ENCODE measurements at regions not wholly inside any gene's neighbourhood (a gene's known extent, or its start where the extent isn't known, plus 50 kb on each side); places are given as distances from the start of the nearest gene placed in this dataset.

DNA sequence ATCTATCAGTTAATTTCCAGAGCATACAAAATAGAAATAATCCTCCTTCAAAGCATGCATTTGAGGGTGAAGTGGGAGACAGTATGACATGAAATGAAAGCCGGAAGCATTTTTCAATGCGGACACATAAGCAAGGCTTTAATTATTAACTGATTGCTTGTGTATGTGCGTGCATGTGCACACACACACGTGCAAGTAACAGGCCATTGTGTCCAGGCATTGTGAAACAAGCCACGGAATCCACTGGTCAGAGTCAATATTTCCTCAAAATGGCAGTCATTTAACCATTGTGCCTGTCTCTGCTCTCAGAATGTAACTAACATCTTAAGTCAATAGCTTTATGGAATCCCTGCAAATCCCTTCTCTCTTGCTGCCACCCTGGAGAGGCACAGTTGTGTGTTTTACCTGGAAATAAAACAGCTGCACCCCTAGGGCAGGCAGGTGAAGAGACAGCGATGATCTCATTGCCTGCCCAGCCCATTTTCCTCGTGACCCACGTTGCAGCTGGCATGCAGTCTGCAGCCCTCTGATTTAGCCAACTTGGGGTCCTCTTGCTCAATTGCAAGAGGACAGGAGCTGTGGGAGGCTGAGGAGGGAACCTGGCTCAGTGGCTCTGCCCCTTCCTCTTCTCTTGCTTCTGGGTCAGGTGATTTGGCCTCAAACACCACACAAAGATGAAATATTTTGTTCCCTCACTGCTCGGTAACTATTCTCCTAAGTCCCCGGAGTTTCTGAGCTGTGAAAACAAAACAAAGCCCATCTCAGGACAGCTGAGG is 500.9 kb upstream of the ZMIZ1 start:
- no peak for TF ChIP-seq EZH2 (IDR thresholded peaks at IDR 0.05; ENCODE audit: low read length, missing control alignments)
- TF ChIP-seq, protein P1, sequence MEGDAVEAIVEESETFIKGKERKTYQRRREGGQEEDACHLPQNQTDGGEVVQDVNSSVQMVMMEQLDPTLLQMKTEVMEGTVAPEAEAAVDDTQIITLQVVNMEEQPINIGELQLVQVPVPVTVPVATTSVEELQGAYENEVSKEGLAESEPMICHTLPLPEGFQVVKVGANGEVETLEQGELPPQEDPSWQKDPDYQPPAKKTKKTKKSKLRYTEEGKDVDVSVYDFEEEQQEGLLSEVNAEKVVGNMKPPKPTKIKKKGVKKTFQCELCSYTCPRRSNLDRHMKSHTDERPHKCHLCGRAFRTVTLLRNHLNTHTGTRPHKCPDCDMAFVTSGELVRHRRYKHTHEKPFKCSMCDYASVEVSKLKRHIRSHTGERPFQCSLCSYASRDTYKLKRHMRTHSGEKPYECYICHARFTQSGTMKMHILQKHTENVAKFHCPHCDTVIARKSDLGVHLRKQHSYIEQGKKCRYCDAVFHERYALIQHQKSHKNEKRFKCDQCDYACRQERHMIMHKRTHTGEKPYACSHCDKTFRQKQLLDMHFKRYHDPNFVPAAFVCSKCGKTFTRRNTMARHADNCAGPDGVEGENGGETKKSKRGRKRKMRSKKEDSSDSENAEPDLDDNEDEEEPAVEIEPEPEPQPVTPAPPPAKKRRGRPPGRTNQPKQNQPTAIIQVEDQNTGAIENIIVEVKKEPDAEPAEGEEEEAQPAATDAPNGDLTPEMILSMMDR (conservative IDR thresholded peaks at IDR 0.05 in 1 of 2, IDR thresholded peaks at IDR 0.05 in 1 of 2; ENCODE audit: low read depth in 1 of 2, low read length in 2 of 2), result no peak
